Esophagus squamous epithelium (tissue), 4 donors: ENCODE measurements at regions not wholly inside any gene's neighbourhood (a gene's known extent, or its start where the extent isn't known, plus 50 kb on each side); places are given as distances from the start of the nearest gene placed in this dataset.

Source experiments
- POLR2A ChIP-seq, 4 donors: fragments of 450-650 bp; IDR thresholded peaks; one replicate each; pipeline ENCODE4 v1.6.1; 2017; ENCODE audit warnings: antibody characterized with exemption in 4 of 4, mild to moderate bottlenecking in 4 of 4, moderate library complexity in 3 of 4
- TF ChIP-seq, protein P1 (sequence below), 6 experiments: fragments of 450-650 bp in 4 of 6; fragments of 200-600 bp in 2 of 6; sonication (generic) in 2 of 6; IDR thresholded peaks; one replicate each; pipeline ENCODE4 v1.5.1; 2016 to 2019; ENCODE audit warnings: antibody characterized with exemption in 6 of 6, mild to moderate bottlenecking in 4 of 6, moderate library complexity in 4 of 6

DNA sequence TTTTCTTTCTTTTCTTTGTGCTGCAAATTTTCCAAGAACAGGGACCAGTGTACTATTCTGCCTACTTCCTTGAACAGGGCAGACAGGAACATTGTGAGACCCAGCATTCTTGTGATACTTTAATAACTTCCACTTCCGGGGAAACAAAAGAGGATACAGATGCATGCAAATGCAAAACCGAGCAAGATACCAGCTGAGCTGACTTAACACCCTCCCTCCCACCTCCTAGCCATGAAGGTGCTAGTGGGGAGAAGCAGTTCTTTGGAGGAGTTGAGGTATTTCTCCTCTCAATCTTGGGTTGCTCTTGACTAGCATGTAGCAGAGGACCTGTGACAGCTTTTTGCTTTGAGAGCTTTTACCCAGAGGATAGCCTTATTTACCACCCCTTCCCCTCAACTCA is 111.2 kb downstream of the KLF5 start:
- TF ChIP-seq, protein P1, sequence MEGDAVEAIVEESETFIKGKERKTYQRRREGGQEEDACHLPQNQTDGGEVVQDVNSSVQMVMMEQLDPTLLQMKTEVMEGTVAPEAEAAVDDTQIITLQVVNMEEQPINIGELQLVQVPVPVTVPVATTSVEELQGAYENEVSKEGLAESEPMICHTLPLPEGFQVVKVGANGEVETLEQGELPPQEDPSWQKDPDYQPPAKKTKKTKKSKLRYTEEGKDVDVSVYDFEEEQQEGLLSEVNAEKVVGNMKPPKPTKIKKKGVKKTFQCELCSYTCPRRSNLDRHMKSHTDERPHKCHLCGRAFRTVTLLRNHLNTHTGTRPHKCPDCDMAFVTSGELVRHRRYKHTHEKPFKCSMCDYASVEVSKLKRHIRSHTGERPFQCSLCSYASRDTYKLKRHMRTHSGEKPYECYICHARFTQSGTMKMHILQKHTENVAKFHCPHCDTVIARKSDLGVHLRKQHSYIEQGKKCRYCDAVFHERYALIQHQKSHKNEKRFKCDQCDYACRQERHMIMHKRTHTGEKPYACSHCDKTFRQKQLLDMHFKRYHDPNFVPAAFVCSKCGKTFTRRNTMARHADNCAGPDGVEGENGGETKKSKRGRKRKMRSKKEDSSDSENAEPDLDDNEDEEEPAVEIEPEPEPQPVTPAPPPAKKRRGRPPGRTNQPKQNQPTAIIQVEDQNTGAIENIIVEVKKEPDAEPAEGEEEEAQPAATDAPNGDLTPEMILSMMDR (IDR thresholded peaks at IDR 0.05), result no peak
- no peak for TF ChIP-seq POLR2A (IDR thresholded peaks at IDR 0.05)
